NCI-H2029 (cell line): ENCODE measurements at regions not wholly inside any gene's neighbourhood (a gene's known extent, or its start where the extent isn't known, plus 50 kb on each side); places are given as distances from the start of the nearest gene placed in this dataset.

Experiments used
- DNase-seq: peaks from one replicate; lab custom pipeline; 2025; lab: John Stamatoyannopoulos, UW

DNA sequence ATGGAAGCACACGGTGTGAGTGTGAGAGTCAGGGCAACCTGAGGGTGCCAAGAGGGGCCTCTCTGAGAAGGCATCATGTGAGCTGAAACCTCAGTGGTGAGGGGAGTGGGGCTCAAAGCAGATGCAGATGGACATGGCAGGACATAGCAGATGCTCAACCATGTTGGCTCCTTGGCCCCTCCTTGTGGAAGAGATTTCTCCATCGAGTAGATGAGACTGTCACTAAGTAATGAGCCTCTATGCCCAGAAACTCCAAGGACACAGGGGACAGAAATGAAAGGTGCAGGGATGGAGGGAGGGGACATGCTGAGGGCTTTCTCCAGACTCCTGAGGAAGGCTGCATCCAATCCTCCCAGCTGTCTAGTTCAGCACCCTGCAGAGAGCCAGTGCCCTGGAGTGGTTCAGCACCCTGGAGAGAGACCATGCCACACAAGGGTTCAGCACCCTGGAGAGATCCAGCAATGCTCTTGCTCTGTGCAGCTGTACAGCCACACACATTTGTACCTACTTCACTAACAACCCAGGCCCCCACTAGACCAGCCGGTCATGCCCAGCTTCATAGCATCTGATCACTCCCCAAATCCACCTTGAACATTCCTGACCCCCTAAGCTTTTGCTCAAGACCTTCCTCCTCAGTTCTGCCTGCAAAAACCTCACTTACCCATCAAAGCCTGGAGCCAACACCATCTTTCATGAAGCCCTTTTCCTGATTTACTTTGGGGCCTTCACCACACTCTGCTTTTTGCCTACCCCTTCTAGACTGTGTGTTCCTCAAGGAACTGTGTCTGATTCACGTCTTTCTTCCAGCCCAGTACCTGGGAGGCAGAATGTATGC, 252.0 kb downstream of the CTTN start:
- no peak for DNase-seq

DNA sequence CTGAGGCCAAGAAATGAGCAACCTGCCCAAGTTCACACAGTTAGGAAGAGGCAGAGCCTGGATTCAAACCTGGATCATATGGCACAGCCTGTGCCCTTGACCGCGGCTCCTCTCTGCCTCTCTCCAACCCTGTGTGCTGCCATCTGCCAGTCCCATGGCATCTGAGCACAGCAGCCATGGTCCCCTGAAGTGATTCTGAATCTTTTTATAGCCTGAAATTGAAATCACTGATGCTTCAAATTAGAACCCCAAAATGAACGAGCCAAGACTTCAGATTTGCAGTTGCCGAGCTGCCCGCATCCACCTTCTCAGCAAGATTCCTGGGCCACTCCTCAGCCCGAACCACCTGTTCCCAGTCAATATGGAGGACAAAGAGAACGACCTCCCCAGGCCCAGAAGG, 252.7 kb downstream of the CTTN start:
- DNase-seq = no peak

DNA sequence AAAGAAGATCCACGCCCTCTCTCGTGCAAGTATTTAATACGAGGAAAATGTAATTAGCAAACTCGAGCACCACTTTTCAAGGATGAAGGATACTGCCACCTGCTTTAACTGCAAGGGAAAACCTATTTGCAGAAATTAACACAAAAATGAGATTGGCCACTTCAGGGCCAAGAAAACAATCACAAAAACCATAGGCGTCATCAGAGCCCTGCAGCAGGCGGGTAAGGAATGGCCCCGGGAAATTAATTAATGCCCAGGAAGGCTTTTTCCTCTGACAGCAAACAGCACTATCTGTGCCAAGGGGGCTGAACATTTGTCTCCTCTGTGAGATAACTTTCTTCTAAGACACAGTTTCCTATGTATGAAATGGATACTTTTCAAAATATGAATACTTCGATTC, 255.7 kb downstream of the CTTN start:
- no peak for DNase-seq

DNA sequence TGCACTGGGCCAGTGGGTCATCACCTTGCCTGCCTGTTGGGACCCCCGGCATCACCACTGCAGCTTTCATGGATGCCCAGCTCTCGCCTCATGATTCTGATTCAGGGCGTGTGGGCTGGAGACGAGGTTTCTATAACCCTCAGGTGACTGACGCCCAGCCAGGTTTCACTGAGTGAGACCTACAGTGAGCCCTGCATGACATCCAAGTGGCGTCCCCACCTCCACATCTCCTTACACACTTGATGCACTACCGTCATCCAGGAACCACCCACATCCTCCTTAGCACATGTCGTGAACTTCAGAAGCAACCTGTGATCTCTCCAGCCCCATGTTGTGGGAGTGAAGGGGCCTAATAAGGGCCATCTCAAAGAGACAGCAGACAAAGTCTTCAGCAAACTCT, 257.5 kb downstream of the CTTN start:
- DNase-seq = no peak

DNA sequence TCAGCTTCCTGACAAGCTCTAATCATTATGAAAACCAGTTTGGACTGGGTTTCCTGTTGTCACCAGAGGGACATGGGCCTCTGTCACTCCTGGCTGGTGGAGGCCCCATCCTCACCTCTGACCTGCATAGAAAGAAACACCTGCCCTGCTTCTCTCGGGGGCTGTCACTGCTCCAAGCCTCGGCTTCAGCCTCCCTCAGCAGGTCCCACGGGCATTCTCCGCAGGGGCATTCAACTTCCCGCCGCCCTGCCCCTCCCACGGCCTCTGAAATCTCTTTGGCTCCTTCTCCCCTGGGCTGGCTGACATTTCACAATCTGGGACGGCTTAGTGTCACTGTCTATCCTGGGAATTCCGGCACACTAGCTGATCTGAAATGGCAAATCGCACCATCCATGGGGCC, 257.9 kb downstream of the CTTN start:
- no peak for DNase-seq

DNA sequence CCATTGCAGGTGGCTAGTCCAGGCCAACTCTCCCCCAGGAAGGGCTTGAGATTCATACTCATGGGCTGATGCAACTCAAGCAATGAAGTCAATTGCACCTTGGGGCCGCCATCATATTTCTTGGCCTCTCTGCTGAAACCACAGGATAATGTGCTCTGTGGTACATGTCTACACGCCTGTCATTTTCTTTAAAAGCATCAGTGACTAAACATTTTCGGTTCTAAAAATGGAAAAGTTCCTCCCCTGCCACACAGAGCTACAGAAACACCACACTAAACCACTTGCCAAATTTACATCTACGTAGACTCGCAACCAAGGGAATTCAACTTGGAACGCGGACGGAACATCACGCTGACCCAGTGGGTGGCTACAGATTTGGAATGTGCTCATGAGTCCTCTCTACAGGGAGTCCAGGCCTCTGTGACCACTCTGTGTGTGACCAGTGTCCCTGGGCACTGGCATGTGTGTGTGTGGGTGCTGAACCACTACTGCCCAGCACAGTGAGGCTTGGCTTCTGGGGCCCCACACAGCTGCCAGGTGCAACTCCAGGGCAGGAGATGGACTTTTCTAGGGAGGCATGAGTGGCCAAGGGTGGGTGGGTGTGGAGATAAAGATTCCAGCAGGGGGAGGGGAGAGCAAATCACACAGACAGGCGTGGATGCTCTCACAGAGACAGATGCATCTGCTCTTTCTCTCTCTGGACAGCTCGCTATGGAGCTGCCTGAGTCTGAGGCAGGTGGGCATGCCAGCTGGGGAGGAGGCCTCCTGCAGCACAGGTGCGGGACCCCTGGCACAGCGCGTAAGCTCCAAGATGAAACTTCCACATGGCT, 261.9 kb downstream of the CTTN start:
- no peak for DNase-seq

DNA sequence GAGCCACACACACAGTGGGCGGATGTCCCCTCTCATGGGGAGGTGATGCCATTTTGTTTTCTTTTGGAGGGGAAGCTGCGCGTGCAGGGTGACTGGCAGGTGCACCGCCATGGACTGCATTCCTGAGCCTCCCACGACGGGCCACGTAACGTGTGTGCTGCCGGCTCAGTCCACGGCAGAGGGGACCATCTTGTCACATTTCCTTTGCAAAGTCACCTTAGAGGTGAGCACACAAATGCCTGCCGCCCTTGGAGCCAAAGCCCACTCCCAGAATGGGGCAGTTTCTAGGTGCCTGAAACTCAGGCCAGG, 262.5 kb downstream of the CTTN start:
- no peak for DNase-seq

DNA sequence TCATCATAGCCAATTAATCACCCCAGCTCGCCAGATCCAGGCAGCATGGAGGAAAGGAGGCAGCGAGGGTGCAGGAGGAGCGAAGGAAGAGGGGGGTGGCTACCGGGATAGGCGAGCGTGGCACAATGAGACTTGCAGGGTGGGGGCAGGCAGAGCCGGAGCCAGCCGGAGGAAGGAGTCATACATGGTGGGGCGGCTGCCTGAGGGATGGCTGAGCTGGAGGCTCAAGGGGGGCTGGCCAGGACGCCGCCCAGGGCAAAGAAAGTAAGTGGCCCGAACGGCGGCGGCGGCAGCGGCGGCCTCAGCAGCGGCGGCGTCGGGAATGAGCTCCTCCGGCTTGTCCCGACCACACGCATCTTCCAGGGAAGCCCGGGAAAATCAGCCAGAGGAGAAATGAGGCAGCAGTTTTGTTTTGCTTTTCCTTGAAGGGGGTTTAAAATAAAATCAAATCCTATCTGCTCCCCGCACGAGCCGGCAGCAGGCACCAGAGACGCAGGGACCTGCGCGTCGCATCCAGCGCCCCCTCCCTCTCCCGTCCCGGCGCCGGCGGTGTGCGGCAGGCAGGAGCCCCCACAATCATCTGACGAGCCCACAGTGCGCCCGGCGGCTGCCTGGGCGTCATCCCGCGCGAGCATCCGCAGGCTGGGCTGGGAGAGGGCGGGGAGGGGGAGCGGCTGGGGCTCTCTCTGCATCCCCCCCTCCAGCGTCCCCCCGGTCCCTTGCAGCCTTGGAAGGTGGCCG, 263.6 kb downstream of the CTTN start:
- no peak for DNase-seq

DNA sequence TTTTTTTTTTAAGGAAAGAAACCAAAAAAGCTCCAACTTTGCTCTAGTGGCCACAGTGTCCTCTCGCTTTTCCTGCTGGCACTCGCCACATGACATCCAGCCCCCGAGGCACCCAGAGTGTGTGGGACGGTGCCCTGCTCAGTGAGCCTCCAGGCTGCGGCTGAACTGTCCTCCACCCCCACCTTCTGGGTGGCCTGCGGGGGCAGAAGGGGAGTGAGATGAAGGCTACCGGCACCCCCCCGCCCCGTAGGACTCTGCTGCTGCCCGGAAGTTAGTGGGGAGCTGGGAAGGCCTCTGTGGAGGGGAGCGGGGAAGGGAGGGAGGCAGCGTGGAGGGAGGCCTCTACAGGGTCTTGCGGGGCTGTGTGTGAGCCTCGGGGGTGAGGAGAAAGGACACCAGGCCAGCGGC, 264.4 kb downstream of the CTTN start:
- no peak for DNase-seq

DNA sequence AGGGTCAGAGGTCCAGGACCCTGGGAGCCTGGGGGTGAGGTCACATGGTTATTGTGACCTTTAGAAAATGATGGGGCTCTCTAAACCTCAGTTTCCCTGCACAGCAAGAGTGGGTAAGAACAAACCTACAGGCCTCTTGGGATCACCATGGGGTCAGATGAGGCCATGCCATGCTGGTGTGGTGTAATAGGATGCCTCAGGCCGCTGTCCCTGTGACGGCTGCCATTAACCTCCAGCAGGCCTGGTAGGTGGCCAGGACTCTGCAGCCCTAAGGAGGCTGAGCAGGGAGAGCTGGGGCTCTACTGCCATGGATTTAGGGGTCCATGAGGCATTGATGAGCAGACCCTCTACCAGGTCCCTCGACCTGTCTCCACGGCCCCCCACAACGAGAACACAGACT, 265.5 kb downstream of the CTTN start:
- DNase-seq = no peak

DNA sequence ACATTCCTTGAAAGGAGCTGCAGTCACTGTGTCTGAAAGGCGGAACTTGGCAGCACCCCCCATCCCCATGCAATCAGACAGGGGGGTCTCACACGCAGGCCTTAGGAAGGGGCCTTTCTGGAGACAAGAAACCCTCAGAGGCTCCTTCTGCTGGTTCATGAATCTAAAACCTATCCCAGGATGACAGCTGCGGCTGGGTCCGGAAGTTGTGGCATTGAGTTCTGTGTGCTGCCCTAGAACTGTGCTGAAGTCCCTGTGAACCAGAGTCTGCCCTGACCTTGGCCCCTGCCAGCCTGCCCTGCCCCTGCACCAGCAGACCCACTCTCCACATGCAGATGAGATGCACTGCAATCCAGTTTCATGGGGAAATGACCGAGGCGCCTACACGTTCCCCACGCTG, 268.0 kb downstream of the CTTN start:
- DNase-seq = no peak

DNA sequence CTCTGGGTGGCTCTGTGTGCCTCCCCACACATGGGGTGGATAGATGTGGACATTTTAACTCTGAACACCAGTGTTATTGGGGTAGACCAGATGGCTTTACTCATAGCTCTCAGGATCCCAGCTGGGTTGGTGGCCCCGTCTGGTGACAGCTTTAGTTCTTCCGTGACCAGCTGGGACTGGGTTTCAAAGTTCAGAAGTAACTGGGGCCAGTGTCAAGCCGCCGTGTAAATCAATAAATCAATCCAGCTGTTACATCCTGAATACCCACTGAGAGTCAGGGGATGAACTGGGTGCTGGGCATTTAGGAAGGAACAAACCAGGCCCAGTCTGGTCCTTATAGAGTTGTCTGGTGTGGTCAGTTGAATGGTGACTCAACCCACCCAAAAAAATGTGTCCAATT, 269.4 kb downstream of the CTTN start:
- DNase-seq = no peak

DNA sequence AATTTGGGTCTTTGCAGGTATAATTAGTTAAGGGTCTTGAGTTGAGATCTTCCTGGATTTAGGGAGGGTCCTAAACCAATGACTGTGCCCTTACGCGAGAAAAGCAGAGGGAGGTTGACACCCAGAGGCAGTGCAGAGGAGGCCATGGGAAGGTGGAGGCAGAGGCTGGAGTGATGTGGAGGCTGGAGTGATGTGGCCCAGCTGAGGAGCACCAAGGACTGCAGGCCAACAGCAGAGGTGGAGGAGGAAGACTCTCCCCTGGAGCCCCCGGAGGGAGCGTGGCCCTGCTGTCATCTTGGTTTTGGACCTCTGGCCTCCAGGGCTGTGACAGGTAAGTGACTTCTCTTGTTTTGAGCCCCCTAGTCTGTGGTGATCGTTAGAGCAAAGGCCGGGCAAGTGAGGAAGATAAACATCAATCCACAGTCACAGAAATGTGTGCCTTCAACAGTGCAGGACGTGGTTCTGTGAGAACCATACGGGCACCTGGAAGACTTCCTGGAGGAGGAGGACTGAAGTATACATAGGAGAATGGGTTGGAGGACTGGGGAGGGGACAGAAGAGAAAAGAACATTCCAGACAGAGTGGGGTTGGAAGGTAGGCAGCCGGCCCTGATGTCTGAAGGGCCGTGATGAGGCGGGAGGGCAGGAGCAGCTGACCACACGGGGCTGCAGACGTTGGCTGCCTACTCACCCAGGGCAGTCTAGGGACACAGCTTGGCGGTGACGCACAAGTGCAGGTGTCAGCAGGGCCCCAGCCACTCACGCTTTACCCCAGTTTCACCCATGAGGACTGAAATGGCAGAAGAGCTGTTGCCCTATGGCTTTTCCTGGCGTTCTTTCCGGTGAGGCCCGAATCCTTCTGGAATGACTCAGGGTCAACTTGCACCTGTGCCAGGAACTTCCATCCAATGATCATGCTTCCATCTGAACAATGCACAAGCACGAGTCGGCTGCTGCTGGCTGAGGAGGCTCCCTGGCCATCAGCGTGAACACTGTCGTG, 270.2 kb downstream of the CTTN start:
- DNase-seq = no peak

DNA sequence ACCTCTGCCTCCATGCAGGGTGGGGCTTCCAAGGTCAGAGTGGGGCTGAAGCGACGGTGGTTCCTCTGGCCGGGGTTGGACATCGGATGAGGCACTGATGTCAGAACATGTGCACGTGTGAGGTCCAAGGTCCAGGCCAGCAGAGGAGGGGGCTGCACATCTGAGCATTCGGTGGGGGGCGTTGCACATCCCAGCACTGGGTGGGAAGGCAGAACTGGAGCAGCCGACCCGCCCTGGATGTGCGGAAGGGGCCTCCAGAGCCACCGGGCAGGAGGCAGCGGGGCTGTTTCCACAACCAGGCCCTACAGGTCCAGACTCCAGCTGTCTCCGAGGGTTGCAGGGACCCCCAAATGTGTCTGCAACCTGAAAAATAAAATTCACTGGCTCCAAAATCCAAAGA, 271.0 kb downstream of the CTTN start:
- DNase-seq = no peak

DNA sequence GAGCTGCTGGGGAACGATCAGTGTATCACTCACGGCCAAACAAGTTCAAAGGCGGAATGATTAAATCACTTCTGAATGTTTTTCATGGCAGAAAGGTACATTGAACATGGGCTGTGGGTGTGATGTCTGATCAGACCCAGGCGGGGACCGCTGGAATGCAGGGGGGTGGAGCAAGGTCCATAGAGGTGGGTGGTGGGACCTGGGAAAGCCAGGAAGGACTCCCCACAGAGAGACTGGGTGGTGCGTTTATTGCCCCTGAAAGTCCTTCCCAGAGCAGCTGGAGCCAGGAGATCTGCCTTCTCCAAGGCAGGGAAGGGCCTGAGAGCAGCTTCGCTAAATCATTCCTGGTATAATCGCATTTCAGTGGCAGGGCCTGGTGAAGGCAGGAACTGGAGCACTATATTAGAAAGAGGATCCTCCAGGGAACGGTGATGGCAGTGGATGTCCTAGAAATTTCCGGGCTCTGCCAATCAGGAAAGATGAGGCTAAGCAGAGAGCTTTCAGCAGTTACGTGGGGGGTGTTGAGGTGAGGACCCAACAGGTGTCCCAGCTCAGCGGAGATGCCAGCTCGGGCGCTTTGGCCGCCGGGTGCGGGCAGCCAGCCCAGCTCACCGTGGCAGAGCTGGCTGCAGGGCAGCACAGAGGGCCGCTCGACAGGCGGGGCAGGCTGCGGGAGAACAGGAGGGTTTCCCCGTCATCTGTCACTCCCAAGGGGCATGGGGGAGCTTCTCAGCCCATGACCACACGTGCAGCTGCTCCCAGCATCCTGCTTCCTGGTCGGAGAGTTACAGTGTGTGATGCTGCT, 271.7 kb downstream of the CTTN start:
- no peak for DNase-seq

DNA sequence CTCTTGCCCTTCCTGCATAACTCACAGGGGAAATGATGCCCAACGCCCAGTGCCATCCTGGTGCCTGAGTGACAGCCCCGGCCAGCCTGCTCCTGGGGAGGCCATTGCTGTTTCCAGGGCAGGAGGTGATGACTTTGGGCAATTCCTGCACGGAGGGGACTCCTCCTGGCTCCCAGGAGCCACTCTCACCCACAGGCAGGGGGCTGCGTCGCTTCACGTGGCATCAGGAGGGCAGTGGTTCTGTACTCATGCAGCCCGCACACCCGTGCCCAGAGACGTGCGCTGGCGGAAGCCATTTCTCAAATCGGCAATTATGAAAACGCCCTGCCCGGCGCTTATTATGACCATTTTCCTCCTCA, 272.3 kb downstream of the CTTN start:
- DNase-seq = no peak

DNA sequence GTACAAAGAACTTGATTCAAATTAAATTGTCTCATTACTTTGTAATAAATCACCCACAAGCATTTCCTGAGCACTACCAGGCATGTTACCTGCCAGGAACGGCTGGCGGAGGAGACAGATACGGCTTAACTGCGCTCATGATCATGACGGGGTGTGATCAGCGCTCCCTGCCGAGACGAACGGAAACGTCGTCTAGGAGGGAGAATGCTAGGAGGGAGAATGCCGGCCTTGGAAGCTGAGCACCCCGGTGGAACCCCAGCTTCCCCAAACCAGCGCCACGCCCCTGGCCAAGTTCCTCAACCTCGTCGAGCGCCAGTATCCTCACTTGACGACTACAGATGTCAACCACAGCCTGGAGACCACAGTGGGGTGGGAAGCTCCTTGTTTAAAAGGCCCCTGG, 272.8 kb downstream of the CTTN start:
- DNase-seq = no peak

DNA sequence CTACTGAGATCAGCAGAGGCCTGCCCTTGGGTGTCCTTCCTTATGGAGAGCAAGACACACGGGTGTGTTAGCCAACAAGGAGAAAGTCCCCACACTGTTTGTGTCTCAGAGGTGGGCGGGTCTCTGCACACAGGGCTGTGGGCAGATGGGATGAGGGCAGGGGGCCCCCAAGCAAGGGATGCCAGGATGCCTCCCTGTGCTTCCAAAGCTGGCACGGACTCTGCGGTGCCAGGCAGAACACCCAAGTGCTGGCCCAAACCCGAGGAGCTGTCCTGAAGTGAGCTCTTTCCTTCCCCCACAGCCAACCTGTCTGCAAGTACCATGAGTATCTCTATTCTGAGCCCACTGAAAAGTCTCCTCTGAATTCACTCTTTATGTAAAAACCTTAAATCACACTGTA, 273.3 kb downstream of the CTTN start:
- DNase-seq = no peak

DNA sequence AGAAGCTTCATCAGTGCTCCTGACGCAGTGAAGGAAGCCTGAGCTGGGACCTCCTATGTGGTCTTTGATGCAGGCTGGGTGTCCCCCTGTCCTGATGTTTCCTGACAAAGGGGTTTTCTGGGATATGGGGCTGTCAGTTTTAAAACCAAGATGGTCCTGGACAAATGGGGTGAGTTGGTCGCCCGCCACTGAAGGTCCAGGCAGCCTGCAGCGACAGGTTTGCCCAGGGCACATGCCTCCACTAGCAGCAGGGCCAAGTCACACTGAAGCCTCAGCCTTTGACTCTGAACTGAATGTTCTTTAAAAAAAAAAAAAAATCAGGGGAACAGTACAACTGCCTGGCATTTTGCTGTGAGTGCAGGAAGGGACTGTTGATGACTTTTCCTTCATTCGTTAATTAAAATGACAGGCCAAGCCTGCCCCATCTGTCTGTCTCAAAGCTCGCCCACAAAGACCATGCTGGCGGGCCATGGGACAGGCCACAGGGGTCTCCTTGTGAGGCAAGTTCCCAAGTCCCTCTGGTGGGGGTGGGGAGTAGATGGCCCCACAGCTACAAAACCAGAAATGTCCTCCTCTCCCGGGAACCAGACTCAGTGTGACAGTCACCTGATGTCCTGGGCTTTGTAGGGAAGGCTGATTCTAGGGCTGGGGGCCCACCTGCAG, 274.8 kb downstream of the CTTN start:
- DNase-seq = no peak

DNA sequence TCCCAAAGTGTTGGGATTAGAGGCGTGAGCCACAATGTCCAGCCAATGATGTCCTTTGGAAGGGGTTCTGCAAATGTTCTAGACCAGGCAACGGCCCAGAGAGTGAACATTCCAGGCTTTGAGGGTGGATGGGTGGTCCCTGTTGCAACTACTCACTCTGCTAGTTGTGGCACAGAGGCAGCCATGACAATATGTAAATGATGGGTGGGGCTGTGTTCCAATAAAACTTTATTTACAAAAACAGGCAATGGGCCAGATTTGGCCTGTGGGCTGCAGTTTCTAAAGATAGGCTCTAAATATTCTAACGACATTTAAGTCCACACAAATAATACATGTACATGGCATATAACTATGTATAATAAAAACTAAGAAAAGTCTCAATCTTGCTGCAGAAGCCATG, 276.3 kb downstream of the CTTN start:
- no peak for DNase-seq
